NCI-H2196 treated with DMSO at 0.1 percent for 48 hours (cell line): ENCODE measurements at regions not wholly inside any gene's neighbourhood (a gene's known extent, or its start where the extent isn't known, plus 50 kb on each side); places are given as distances from the start of the nearest gene placed in this dataset.

Experiments
- DNase-seq: peaks from one replicate; lab custom pipeline; 2025; ENCODE audit not compliant: unreplicated experiment; lab: John Stamatoyannopoulos, UW

DNA sequence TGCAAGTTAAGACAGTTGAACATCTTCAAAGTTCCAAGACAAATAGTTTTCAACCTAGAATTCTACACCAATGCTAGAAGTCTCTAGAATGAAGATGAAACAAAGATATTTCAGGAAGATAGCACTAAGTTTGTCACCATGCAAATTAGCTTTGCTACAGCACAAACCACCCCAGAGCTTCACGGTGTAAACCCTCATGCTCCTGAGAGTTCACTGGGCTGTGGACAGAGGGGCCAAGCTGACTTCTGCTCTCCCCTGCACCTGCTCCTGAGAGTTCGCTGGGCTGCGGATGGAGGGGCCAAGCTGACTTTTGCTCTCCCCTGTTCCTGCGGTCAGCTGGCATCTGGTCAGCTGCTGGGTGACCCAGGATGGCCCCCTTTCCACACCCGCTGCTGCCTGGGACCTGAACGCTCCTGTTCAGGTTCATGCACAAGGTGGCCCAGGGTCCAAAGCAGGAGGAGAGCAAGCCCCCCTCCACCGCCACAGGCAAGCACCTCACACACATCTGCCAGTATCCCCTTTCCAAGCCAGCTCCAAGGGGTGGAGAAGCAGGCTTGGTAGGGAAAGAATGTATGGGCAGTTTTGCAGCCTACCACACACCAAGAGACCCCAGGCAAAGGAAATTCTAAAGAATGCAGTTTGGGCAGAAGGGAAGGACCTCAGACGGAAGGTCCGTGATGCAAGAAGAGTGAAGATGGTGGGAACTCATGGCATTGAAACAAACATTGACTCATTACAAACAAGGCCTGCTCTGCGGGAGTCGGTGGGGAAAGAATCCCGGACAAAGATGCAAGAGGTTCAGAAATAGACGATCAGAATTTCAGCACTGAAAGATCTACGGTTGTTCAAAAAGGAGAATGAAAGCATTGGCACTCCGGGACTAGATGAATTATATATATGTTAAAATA lies 137.8 kb upstream of the PPP2R2D start:
- DNase-seq = no peak

DNA sequence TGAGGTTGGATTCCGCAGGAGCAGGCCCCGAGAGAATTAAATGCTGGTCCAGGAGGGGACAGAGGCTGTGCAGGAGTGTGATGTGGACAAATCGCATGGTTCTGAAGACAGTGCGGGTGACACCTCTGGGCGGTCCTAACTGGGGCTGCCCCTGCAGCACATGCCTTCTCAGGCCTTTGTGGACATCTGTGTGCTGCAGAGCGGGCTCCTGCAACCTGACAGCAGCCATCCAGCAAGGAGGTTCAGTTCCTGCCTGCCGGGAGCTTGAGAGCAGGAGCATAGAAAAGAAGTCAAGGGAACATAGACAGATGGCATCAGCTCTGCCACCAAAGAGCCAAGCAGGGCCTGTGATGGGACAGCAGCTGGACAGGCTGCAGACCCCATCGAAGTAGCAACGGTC lies 135.9 kb upstream of the PPP2R2D start:
- no peak for DNase-seq

DNA sequence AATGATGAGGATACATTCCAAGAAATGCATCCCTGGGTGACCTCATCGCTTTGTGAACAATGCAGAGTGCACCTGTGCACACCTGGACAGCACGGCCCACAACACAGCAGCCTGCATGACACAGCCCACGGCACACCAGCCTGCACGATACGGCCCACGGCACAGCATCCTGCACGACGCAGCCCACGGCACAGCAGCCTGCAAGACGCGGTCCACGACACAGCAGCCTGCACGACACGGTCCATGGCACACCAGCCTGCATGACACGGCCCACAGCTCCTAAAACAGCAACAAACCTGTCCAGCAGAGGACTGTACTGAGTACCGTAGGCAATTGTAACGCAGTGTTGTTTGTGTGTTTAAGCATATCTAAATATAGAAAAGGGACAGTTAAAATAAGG lies 134.7 kb upstream of the PPP2R2D start:
- no peak for DNase-seq

DNA sequence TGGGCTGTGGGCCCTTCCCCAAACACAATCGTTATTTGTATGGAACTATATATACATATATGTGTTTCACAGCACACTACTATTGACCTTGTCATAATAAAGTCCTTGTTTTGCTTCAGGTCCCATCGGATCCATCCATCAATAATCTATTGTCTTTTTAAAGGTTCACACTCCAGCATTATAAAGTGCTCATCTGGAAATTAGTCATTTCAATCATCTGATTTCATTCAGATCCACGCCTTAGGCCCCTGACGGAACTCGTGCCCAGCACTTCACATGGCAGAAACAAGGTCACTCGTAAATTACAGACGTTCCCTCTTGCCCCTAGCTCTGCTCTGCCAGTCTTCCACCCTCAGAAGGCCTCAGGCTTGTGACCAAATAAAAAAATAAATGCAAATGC lies 133.1 kb upstream of the PPP2R2D start:
- no peak for DNase-seq

DNA sequence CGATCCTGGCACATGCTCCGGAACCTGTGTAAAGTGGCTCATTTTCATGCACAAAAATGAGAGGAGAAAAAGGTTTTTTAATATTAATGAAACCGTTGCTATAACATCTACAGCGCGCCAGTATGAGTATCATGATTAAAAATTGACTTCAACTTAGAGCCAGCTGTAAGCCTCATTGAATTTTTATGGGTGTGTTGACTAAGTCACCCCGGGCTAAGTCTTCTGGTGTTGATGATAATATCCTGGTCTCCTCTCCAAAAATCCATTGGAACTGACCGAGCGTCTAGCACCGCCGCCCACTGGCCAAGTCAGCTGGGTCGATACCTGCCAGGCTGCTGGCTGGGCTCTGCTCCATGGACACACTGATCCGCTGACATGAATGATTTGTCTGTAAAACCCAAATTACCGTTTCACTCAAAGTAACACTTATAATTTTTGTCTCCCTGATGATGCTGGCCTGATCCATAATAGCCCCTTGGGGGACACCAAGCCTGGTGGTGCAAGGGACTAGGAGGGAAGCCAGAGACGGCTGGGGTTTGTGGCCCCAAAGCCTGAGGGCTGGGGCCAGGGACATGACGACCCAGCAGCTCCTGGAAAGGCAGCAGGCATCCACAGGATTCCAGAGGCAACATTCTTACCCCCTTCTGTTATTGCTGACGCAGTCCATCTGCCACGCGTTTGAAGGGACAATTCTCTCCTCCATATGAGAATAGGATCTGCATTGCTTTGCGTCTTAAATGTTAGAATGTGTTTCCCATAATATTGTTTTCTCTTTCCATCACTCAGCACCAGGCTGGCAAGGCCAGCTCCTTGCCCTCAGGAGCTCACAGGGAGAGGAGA lies 131.0 kb upstream of the PPP2R2D start:
- no peak for DNase-seq

DNA sequence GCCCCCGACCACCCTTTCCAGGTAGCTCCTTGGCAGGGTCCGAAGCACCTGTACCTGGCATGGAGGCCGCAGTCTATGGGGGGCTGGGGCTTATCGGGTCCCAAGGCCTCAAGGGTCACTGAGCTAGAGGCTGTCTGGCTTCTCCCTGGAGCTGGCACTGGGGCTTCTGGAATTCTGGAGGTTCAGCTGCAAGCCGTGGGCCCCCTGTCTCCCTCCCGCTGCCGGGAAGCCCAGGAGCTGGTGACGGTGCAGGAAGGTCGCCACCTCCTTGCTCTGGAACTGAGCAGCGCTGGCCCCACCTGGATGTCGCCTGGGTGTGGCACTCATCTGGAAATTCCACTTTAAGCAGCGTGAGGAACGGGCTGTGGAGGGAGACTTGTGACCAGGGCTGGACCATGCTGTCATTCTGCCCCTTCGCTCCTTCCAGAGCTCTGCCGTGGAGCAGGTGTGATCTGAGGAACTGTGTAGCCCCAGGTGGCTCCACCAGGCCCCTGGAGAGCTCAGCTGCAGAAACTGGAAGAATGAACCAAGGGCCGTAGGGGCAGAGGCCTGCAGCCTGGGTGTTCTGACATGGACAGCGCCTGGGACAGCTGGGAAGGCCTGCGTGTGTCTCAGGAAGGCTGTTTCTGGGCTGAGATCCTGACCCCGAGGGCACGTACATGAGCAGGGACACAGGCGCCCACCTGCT lies 129.7 kb upstream of the PPP2R2D start:
- no peak for DNase-seq

DNA sequence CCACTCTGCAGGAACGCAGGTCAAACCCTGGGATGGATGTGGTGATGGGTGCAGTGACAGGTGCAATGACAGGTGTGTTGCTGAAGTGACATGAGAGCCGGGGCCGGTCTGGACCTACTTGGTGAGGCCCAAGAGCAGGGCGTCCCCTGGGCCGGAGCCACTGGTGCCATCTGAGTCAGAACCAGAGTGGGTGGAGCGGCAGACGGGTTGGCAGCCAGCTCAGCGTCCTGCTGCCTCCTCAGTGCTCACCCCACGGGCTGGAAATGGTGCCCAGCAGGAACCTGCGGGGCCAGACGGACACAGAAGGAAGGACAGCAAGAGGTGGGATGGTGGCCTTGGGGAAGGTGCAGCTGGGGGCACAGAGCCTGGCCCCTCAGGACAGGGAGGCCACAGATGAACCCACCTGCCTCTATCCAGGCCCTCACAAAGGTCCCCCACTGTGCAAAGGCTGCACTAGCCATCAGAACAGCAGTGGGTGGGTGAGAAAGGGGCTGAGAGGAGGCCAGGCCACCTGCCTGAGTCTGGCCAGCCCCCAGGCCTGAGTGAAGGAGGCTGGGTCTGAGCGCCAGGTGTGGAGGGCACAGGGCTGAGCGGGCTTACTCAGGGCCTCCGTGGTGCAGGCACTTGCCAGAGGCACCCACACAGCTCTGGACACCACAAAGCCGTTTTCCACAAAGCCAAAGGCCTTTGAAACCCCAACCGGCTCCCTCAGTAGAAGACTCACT lies 129.0 kb upstream of the PPP2R2D start:
- no peak for DNase-seq

DNA sequence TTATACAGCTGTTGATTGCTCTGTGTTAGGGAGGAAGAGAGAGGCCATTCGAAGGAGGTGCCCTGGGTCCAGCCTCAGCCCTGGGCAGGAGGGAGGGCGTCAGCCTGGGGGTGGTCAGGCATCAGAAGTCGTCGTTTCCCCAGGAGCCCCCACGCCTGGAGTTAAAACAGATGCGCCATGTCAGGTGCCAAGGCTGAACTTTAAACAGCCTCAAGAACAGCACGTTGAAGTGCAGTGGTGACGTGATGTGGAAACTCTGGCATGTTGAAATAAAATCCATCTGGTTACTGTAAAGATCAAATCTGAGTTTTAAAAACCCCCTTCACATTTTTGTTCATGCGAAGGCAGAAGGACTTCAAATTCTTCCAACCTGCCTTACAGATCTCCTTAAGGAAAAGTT lies 128.4 kb upstream of the PPP2R2D start:
- DNase-seq = no peak

DNA sequence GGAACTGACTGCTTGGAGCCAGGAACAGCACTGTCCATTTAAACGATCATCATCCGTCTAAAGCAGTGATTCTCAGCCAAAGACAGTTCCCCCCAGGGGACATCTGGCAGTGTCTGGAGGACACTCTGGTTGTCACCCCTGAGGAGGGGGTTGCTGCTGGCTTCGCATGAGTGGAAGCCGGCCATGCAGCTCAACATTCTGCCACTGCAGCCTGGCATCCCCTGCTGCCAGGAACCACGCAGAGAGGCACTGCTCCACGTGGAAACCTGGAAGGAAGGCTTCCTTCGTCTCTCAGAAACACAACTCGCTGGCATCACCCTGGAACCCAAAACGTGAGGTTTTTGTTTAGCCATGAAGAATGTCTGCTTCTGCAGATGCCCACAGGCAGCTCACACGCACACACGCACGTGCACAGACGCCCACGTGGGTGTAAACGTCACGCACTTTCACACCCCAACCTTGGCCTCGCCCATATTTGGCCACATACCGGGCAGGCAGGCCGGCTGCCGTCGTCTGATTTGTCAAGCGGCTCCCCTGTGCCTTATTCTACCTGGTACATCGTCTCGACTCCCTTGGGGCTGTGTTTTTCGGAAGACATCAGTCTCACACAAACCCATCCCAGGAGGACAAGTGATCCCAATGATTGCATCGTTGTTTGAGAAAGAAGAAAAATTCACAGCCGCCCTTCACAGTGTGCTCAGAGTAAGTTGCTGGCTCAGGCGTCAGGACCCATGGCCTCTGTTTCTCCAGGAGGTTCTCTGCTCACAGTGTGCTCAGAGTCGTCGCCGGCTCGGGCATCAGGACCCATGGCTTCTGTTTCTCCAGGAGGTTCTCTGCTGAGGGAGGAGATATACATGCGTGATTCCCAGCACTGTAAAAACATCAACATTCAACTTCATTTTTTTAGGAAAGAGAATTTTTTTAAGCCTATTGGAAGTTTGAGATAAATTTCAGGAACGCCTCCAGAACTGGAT lies 127.2 kb upstream of the PPP2R2D start:
- no peak for DNase-seq

DNA sequence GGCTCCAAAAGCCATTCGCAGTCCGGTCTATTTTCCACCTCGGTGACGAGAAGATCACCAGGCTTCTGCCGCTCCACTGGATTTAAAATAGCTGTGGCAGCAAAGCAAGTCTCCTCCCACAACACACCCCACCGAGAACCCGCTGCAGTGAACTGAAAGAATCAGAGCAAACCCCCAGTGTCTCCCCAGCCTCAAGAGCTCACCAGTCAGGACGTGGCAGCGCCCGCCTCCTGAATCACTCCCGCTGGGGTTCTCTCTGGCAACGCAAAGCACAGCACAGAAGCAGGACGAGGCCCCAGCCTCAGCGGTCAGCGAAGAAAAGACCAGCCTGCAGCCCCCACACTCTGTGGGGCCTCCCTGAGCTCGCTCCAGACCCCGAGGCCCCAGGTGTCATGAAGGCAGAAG lies 126.1 kb upstream of the PPP2R2D start:
- DNase-seq = no peak

DNA sequence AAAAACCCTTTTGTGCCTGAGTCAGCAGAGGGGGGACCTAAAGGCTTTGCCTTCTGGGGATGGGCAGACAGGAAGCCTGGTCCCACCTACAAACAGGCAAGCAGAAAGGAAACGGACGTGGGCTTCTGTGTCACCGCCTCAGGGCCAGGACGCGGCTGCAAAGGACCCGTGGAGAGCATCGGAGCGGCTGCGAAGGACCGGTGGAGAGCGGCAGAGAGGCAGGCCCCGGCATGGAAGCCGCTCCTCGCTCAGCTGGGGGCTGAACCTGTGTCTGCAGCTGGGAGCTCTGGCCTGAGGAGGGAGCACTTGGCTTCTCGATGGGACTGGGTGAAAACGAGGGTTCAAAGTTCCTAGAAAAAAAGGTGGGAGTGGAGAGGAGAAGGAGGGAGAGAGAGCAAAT lies 125.4 kb upstream of the PPP2R2D start:
- no peak for DNase-seq

DNA sequence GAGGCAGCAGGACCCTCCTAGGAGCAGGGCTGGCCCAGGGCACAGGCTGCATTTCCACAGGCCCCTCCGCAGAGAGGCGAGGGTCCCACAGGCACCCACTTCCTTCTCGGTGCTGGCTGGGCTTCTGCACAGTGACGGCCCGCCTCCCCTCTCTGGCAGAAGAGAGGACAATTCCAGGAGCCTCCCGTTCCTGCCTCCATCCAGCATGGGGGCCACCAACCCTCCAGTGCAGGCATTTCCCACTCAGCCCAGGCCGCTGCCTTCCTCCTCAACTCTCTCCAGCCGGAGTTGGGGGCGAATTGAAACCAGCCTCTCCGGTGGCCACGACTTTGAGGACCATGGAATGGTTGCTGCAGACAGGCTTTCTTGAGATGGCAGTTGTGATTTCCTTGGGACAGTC lies 125.0 kb upstream of the PPP2R2D start:
- no peak for DNase-seq

DNA sequence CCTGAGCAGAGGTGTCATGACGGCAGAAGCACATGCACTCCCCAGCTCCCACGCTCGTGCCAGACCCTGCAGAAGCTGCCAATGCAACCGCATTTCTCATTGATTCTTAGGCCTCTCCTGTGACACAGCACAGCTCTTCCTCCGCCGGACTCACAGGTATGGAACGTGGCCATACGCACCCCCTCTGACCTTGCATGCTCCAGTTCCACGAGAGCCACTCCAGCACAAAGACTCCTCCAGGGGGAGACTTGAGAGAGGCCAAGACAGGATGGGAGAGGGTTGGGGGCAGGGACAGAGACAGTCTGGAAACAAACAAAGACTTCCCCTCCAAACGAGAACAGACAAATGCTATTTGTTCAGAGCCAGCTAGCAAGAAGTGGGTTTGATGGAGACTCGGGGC lies 124.3 kb upstream of the PPP2R2D start:
- no peak for DNase-seq

DNA sequence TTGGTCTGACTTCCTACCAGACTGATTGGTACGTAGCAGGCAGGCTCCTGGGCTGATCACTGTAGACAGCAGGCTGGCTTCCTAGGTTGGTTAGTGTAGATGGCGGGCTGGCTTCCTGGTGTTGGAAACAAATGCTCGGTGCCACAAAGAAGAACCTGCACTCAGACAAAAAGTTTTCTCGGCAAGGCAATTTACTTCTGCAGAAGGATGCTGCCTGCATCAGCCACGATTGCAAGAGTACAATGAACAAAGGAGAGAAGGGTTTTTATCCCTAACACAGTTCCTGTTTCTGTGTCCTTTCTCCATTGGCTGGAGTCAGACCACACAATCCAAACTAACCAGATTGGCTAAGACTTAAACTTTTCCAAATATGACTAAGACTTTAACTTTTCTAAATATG lies 123.6 kb upstream of the PPP2R2D start:
- no peak for DNase-seq

DNA sequence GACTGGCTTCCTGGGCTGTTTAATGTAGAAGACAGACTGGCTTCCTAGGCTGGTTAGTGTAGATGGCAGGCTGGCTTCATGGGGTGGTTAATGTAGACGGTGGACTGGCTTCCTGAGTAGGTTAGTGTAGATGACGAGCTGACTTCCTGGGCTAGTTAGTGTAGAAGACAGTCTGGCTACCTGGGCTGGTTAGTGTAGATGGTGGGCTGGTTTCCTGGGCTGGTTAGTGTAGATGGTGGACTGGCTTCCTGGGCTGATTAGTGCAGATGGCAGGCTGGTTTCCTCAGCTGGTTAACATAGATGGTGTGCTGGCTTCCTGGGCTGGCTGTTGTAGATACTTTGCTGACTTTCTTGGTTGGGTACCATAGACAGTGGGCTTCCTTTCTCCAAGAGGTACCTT lies 122.9 kb upstream of the PPP2R2D start:
- no peak for DNase-seq

DNA sequence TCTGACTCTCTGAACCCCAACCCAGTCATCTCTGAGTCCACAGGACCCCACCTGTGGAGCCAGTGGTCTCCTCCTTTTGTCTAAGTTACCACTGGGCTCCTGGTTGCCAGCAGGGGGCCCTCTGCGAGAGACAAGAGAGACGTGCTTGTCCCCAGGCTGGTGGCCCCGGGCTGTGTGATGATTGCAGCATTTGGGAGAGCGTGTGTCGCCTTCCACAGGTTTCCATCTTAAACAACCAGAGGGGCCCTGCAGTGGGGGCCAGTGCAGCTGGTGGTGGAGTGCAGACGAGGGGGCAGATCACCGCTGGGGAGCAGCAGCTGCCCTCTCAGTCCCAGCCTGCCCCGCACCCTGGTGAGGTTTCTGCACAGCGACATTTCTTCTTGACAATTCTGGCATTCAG lies 122.4 kb upstream of the PPP2R2D start:
- no peak for DNase-seq

DNA sequence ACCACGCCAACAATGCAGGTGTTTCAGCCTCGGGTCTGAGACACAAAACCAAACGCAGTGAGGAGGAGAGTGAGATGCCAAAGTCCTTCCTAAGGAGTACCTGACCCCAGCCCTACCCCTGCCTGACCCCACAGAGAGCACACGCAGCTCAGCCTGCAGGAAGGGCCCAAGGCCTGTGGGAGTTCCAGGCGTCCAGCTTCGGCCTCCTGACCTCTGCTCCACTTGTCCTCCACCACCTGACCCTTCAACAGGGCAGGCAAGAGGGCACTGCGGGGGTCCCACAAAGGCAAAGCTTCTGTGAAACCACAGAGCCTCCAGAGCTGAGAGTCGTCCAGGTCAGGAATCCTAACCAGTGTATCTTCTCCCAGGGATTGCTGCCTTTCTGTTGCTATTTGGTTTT lies 122.0 kb upstream of the PPP2R2D start:
- DNase-seq = no peak

DNA sequence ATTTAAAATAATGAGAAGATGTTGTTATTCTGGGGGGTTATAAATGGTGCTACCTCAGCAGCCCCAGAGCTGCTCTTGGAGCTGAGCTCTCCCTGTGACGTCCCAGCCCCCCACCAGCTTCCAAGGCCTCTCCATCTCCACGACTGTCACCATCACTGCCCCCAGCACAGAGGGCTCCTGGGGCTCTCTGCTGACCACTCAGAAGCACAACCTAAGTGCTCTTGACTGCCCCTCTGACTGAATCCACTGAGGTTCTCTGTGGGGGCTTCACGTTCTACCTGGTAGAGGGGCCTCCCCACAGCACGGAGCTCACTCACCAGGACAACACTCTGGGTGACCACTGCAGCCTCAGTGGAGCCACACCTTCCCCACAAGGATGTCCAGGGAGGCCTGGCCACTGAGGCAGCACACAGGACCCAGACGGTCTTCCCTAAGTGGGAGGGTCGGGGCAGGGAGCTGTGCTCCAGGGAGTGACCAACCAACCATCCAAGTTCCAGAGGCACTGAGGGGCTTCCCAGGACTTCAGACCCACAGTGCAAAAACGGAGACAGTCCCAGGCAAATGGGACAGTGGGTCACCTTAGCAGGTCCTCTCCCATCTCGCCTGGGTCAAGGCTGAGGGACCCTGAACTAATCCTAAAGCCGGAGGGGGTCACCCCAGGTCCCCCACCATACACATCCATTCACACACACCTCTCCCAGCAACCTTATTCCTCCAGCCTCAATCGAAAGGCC lies 121.0 kb upstream of the PPP2R2D start:
- DNase-seq = no peak

DNA sequence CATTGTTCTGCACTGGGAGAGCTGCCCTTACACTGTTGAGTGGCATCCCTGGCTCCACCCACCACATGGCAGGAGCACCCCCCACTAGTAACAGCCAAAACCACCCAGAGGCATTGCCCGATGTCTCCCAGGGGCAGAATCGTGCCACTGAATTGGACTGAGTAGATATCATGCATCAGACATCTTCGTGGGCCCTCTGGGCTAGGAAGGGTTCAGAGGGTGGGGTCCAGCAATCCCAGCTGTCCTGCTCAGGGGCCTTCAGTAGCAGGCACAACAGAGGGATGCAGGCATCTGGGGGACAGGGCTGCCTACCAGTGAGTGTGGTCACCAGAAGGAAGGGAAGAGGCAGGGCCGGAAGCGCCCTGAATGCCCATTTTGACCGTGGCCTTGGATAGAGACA lies 119.7 kb upstream of the PPP2R2D start:
- DNase-seq = no peak
